SK-N-SH (cell line): ENCODE measurements at regions not wholly inside any gene's neighbourhood (a gene's known extent, or its start where the extent isn't known, plus 50 kb on each side); places are given as distances from the start of the nearest gene placed in this dataset.

Experiments
- CTCF ChIA-PET: fragments of 300-600, 350-600 bp; formaldehyde crosslinking; extraction: SDS; loops from one replicate; lab custom pipeline; 2021; lab: Yijun Ruan, JAX
- POLR2A ChIA-PET: fragments of 350-600 bp; sonication (Branson Sonifier 250); formaldehyde crosslinking; extraction: SDS; loops from one replicate; lab custom pipeline; 2020; ENCODE audit warnings: antibody characterized with exemption, inconsistent platforms; lab: Yijun Ruan, JAX
- DNase-seq: peaks from one replicate; pipeline ENCODE4 v3.0.0; 2012
- H2AFZ ChIP-seq: fragments of 200-600 bp; sonication (generic); 2 replicates; pipeline ENCODE4 v1.8.1; 2016; ENCODE audit warnings: antibody characterized with exemption, mild to moderate bottlenecking, low read depth
- H3F3A ChIP-seq: fragments of 200-600 bp; sonication (generic); replicated peaks from 2 replicates; pipeline ENCODE3; 2016; ENCODE audit warnings: antibody characterized with exemption, mild to moderate bottlenecking; ENCODE audit not compliant: insufficient read depth
- H3K27ac ChIP-seq, 2 experiments: fragments of 200-500 bp in 1 of 2; fragments of 200-600 bp in 1 of 2; sonication (Bioruptor generic) in 1 of 2; sonication (generic), shearing (Covaris generic) in 1 of 2; 2 replicates each; pipeline versions ENCODE4 v1.5.1 to v1.6.1; 2014 to 2016; ENCODE audit warnings: low read depth in 2 of 2, inconsistent platforms in 1 of 2, low read length in 1 of 2, mild to moderate bottlenecking in 1 of 2, mixed read lengths in 1 of 2
- H3K27me3 ChIP-seq: fragments of 200-600 bp; sonication (generic), shearing (Covaris generic); 2 replicates; pipeline ENCODE4 v1.6.1; 2016; ENCODE audit warnings: mixed run types; ENCODE audit not compliant: insufficient read depth
- H3K36me3 ChIP-seq, 2 experiments: fragments of 200-500 bp in 1 of 2; fragments of 200-600 bp in 1 of 2; sonication (Bioruptor generic) in 1 of 2; sonication (generic) in 1 of 2; replicated peaks in 1 of 2; 2 replicates each; pipeline versions ENCODE3 to v1.5.1; 2014 to 2016; ENCODE audit warnings: low read length in 1 of 2, mild to moderate bottlenecking in 1 of 2; ENCODE audit not compliant: insufficient read depth in 2 of 2, control insufficient read depth in 1 of 2
- H3K4me1 ChIP-seq, 2 experiments: fragments of 200-500 bp in 1 of 2; fragments of 200-600 bp in 1 of 2; sonication (Bioruptor generic) in 1 of 2; sonication (generic), shearing (Covaris generic) in 1 of 2; 2 replicates each; pipeline versions ENCODE4 v1.5.1 to v1.6.1; 2014 to 2016; ENCODE audit warnings: low read depth in 1 of 2, low read length in 1 of 2, mixed run types in 1 of 2; ENCODE audit not compliant: insufficient read depth in 2 of 2, control insufficient read depth in 1 of 2
- H3K4me2 ChIP-seq: fragments of 200-600 bp; sonication (generic), shearing (Covaris generic); 2 replicates; pipeline ENCODE4 v1.6.1; 2017; ENCODE audit warnings: mixed run types
- H3K4me3 ChIP-seq, 2 experiments: fragments of 200-500 bp in 1 of 2; fragments of 200-600 bp in 1 of 2; sonication (Bioruptor generic) in 1 of 2; sonication (generic), shearing (Covaris generic) in 1 of 2; 2 replicates each; pipeline versions ENCODE4 v1.5.1 to v1.8.1; 2014 to 2016; ENCODE audit warnings: low read depth in 2 of 2, inconsistent platforms in 1 of 2, low read length in 1 of 2, mild to moderate bottlenecking in 1 of 2, mixed read lengths in 1 of 2, moderate library complexity in 1 of 2
- H3K79me2 ChIP-seq: fragments of 200-600 bp; sonication (generic); 2 replicates; pipeline ENCODE4 v1.8.1; 2017; ENCODE audit warnings: mild to moderate bottlenecking; ENCODE audit not compliant: insufficient read depth
- H3K9ac ChIP-seq: fragments of 200-600 bp; sonication (generic); 2 replicates; pipeline ENCODE4 v1.6.1; 2017; ENCODE audit warnings: mixed run types
- H3K9me2 ChIP-seq: fragments of 200-600 bp; sonication (generic); 2 replicates; pipeline ENCODE4 v1.6.1; 2017; ENCODE audit warnings: mixed run types
- H3K9me3 ChIP-seq: fragments of 200-600 bp; sonication (generic); 2 replicates; pipeline ENCODE4 v1.6.1; 2017; ENCODE audit warnings: mixed run types, mild to moderate bottlenecking, moderate library complexity
- H4K20me1 ChIP-seq: fragments of 200-600 bp; sonication (generic); 2 replicates; pipeline ENCODE4 v1.6.1; 2017; ENCODE audit warnings: mild to moderate bottlenecking, mixed run types; ENCODE audit not compliant: insufficient read depth
- CHD2 ChIP-seq: fragments of 150-350 bp; IDR thresholded peaks from 2 replicates; pipeline ENCODE4 v1.6.1; 2018; ENCODE audit warnings: low read length; ENCODE audit not compliant: partially characterized antibody
- ELF1 ChIP-seq: IDR thresholded peaks from 2 replicates; pipeline ENCODE4 v1.4.0; 2012
- EP300 ChIP-seq, 2 experiments: IDR thresholded peaks; 2 replicates each; pipeline versions ENCODE4 v1.4.0 to v1.6.1; 2012; ENCODE audit warnings: borderline replicate concordance in 1 of 2, low read depth in 1 of 2, low read length in 1 of 2
- FOSL2 ChIP-seq: IDR thresholded peaks from 2 replicates; pipeline ENCODE4 v1.4.0; 2012; ENCODE audit warnings: low read depth, mild to moderate bottlenecking, moderate library complexity, borderline replicate concordance
- FOXJ3 ChIP-seq: sonication (generic); formaldehyde crosslinking; IDR thresholded peaks from 2 replicates; pipeline ENCODE4 v1.5.1; 2020; ENCODE audit warnings: mild to moderate bottlenecking, missing genetic modification reagents
- FOXM1 ChIP-seq: IDR thresholded peaks from 2 replicates; pipeline ENCODE4 v1.4.0; 2012; ENCODE audit warnings: low read depth, mild to moderate bottlenecking
- GABPA ChIP-seq: IDR thresholded peaks from 2 replicates; pipeline ENCODE4 v1.4.0; 2012; ENCODE audit warnings: low read depth, mild to moderate bottlenecking
- JUND ChIP-seq: IDR thresholded peaks from 2 replicates; pipeline ENCODE4 v1.4.0; 2012
- MXI1 ChIP-seq: IDR thresholded peaks from 2 replicates; pipeline ENCODE4 v1.6.1; 2012; ENCODE audit warnings: mild to moderate bottlenecking, low read depth, low read length, improper control_type of control experiment
- RCOR1 ChIP-seq: fragments of 150-350 bp; IDR thresholded peaks from 2 replicates; pipeline ENCODE4 v1.6.1; 2017; ENCODE audit warnings: antibody characterized with exemption, low read length
- SIN3A ChIP-seq: IDR thresholded peaks from 2 replicates; pipeline ENCODE4 v1.6.1; 2012; ENCODE audit warnings: low read depth, mild to moderate bottlenecking, low read length, moderate library complexity, borderline replicate concordance
- SMC3 ChIP-seq: IDR thresholded peaks from 2 replicates; pipeline ENCODE4 v1.6.1; 2012; ENCODE audit warnings: low read depth, low read length, improper control_type of control experiment
- TAF1 ChIP-seq: IDR thresholded peaks from 2 replicates; pipeline ENCODE4 v1.6.1; 2012; ENCODE audit warnings: low read depth, mild to moderate bottlenecking, low read length, moderate library complexity, borderline replicate concordance
- TEAD4 ChIP-seq: IDR thresholded peaks from 2 replicates; pipeline ENCODE4 v1.4.0; 2012; ENCODE audit warnings: mild to moderate bottlenecking, borderline replicate concordance; ENCODE audit not compliant: insufficient read depth
- WGBS: methylation state at CpG from one replicate; pipeline ENCODE4 v1.1.6; 2017; ENCODE audit warnings: low lambda C conversion rate; 5-methylcytosine and 5-hydroxymethylcytosine counted together
- TF ChIP-seq, protein P1 (sequence below): IDR thresholded peaks from 2 replicates; pipeline ENCODE4 v1.4.0; 2012; ENCODE audit warnings: low read depth, borderline replicate concordance
- TF ChIP-seq, protein P2 (sequence below): IDR thresholded peaks from 2 replicates; pipeline ENCODE4 v1.4.0; 2012; ENCODE audit warnings: low read depth, borderline replicate concordance
- TF ChIP-seq, protein P3 (sequence below): fragments of 150-350 bp; IDR thresholded peaks from 2 replicates; pipeline ENCODE4 v1.6.1; 2016; ENCODE audit warnings: mild to moderate bottlenecking, low read depth, low read length
- TF ChIP-seq, protein P4 (sequence below): fragments of 200-600 bp; sonication (generic); IDR thresholded peaks from 2 replicates; pipeline ENCODE4 v1.6.1; 2017; ENCODE audit warnings: antibody characterized with exemption, mild to moderate bottlenecking, moderate library complexity

DNA sequence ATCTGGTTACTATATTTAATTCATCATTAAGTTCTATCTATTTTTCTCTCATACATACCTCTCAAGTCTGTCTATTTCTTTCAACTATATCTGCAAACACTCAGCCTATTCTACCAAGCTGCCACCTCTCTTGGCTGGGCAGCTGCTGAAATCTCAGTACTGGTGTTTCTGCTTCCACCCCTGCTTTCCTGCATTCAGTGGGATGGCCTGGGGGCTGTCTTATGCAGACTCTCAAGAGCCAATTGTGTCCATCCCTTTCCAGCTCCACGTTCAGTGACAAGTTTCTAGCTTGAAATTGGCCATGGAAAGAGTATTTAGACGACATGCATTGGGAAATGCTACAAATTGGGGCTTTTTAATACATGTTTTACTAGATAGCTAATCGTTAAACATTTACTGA, 378.4 kb upstream of the DPPA4 start:
- no peaks in the 10 kb centered on the region for H4K20me1 ChIP-seq
- no peaks in the 10 kb centered on the region for H3K4me1 ChIP-seq
- H3K27ac ChIP-seq, result no peak overlapping the region
- H3K27me3 ChIP-seq, result no peaks in the 10 kb centered on the region
- H3K9me2 ChIP-seq, result no peaks in the 10 kb centered on the region
- 47% methylated on average over 3 of the region's 3 CpGs for WGBS
- no peak for DNase-seq
- H3K4me3 ChIP-seq, result no peak overlapping the region
- H3K79me2 ChIP-seq, result no peaks in the 10 kb centered on the region
- ChIA-PET CTCF (no interaction called here), POLR2A (no interaction called here)
- H3F3A ChIP-seq, result no peaks in the 10 kb centered on the region
- no peak overlapping the region for H3K9ac ChIP-seq
- no peaks in the 10 kb centered on the region for H3K9me3 ChIP-seq
- H3K36me3 ChIP-seq, result no peaks in the 10 kb centered on the region
- no peak overlapping the region for H2AFZ ChIP-seq
- TF ChIP-seq, protein P1, sequence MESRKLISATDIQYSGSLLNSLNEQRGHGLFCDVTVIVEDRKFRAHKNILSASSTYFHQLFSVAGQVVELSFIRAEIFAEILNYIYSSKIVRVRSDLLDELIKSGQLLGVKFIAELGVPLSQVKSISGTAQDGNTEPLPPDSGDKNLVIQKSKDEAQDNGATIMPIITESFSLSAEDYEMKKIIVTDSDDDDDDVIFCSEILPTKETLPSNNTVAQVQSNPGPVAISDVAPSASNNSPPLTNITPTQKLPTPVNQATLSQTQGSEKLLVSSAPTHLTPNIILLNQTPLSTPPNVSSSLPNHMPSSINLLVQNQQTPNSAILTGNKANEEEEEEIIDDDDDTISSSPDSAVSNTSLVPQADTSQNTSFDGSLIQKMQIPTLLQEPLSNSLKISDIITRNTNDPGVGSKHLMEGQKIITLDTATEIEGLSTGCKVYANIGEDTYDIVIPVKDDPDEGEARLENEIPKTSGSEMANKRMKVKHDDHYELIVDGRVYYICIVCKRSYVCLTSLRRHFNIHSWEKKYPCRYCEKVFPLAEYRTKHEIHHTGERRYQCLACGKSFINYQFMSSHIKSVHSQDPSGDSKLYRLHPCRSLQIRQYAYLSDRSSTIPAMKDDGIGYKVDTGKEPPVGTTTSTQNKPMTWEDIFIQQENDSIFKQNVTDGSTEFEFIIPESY, result no peak
- TF ChIP-seq TAF1 (no peak), SMC3 (no peak), SIN3A (no peak), MXI1 (no peak)
- no peak overlapping the region for H3K4me2 ChIP-seq

DNA sequence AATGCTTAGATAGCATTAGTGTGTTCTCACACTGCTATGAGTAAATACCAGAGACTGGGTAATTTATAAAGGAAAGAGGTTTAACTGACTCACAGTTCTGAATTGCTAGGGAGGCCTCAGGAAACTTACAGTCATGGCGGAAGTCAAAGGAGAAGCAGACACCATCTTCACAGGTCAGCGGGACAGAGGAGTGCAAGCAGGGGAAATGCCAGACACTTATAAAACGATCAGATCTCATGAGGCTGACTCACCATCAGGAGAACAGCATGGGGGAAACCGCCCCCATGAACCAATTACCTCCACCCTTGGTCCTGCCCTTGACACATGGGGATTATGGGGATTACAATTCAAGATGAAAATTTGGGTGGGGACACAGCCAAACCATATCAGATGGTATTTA, 381.5 kb upstream of the DPPA4 start:
- no peak for DNase-seq
- Histone ChIP-seq H3K36me3 (no peaks in the 10 kb centered on the region), H3K27me3 (no peaks in the 10 kb centered on the region), H4K20me1 (no peaks in the 10 kb centered on the region), H3K9me3 (no peaks in the 10 kb centered on the region), H3K27ac (no peak overlapping the region), H3K79me2 (no peaks in the 10 kb centered on the region), H3F3A (no peaks in the 10 kb centered on the region), H2AFZ (no peak overlapping the region), H3K4me2 (no peak overlapping the region), H3K9ac (no peak overlapping the region), H3K9me2 (no peaks in the 10 kb centered on the region), H3K4me1 (no peaks in the 10 kb centered on the region), H3K4me3 (no peak overlapping the region)
- TF ChIP-seq FOXM1 (no peak), ELF1 (no peak), CHD2 (no peak), TEAD4 (no peak), FOSL2 (no peak), EP300 (IDR thresholded peaks at IDR 0.05; ENCODE audit: borderline replicate concordance in 1 of 2, low read depth in 1 of 2, low read length in 1 of 2) (no peak), FOXJ3 (CRISPR knock-in tag) (no peak), JUND (no peak), RCOR1 (no peak), MXI1 (no peak), GABPA (no peak)
- TF ChIP-seq, protein P2, sequence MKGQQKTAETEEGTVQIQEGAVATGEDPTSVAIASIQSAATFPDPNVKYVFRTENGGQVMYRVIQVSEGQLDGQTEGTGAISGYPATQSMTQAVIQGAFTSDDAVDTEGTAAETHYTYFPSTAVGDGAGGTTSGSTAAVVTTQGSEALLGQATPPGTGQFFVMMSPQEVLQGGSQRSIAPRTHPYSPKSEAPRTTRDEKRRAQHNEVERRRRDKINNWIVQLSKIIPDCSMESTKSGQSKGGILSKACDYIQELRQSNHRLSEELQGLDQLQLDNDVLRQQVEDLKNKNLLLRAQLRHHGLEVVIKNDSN, result no peak
- TF ChIP-seq, protein P1, result no peak
- TF ChIP-seq, protein P3, sequence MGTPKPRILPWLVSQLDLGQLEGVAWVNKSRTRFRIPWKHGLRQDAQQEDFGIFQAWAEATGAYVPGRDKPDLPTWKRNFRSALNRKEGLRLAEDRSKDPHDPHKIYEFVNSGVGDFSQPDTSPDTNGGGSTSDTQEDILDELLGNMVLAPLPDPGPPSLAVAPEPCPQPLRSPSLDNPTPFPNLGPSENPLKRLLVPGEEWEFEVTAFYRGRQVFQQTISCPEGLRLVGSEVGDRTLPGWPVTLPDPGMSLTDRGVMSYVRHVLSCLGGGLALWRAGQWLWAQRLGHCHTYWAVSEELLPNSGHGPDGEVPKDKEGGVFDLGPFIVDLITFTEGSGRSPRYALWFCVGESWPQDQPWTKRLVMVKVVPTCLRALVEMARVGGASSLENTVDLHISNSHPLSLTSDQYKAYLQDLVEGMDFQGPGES, result no peak
- TF ChIP-seq, protein P4, sequence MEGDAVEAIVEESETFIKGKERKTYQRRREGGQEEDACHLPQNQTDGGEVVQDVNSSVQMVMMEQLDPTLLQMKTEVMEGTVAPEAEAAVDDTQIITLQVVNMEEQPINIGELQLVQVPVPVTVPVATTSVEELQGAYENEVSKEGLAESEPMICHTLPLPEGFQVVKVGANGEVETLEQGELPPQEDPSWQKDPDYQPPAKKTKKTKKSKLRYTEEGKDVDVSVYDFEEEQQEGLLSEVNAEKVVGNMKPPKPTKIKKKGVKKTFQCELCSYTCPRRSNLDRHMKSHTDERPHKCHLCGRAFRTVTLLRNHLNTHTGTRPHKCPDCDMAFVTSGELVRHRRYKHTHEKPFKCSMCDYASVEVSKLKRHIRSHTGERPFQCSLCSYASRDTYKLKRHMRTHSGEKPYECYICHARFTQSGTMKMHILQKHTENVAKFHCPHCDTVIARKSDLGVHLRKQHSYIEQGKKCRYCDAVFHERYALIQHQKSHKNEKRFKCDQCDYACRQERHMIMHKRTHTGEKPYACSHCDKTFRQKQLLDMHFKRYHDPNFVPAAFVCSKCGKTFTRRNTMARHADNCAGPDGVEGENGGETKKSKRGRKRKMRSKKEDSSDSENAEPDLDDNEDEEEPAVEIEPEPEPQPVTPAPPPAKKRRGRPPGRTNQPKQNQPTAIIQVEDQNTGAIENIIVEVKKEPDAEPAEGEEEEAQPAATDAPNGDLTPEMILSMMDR, result no peak
- WGBS, result 58% methylated on average over 4 of the region's 4 CpGs
- POLR2A ChIA-PET, result no interaction called here
- CTCF ChIA-PET, result no interaction called here
